Peyer's patch (tissue), 4 donors: ENCODE measurements at regions not wholly inside any gene's neighbourhood (a gene's known extent, or its start where the extent isn't known, plus 50 kb on each side); places are given as distances from the start of the nearest gene placed in this dataset.

Source experiments
- DNase-seq, 3 donors: peaks; one replicate each; pipeline ENCODE4 v3.0.0-alpha.2; 2017 to 2019
- H3K27ac ChIP-seq, 4 donors: fragments of 200-600 bp; sonication (generic); one replicate each; pipeline ENCODE4 v1.5.1; 2016 to 2019
- H3K27me3 ChIP-seq, 2 donors: fragments of 200-600 bp; sonication (generic); one replicate each; pipeline ENCODE4 v1.5.1; 2019
- H3K36me3 ChIP-seq, 3 donors: fragments of 200-600 bp; sonication (generic); one replicate each; pipeline ENCODE4 v1.5.1; 2016 to 2019
- H3K4me1 ChIP-seq, 4 donors: fragments of 200-600 bp; sonication (generic); one replicate each; pipeline ENCODE4 v1.5.1; 2016 to 2019
- H3K4me3 ChIP-seq, 4 donors: fragments of 200-600 bp; sonication (generic); 1 replicate in 3 of 4; 2 replicates in 1 of 4; pipeline ENCODE4 v1.5.1; 2016 to 2019; ENCODE audit warnings: mild to moderate bottlenecking in 1 of 4
- H3K9me3 ChIP-seq, 4 donors: fragments of 200-600 bp; sonication (generic); one replicate each; pipeline ENCODE4 v1.5.1; 2016 to 2019; ENCODE audit warnings: mild to moderate bottlenecking in 1 of 4
- CTCF ChIP-seq, 6 experiments: fragments of 450-650 bp in 4 of 6; fragments of 200-600 bp in 2 of 6; sonication (generic) in 1 of 6; IDR thresholded peaks; one replicate each; pipeline ENCODE4 v1.5.1; 2017 to 2019; ENCODE audit warnings: antibody characterized with exemption in 6 of 6, mild to moderate bottlenecking in 3 of 6, moderate library complexity in 1 of 6
- POLR2A ChIP-seq, 2 donors: fragments of 450-650 bp; IDR thresholded peaks; one replicate each; pipeline ENCODE4 v1.5.1; 2017; ENCODE audit warnings: antibody characterized with exemption in 2 of 2, mild to moderate bottlenecking in 2 of 2, moderate library complexity in 2 of 2

- Histone ChIP-seq H3K36me3 (no peaks in the 10 kb centered on the region), H3K4me1 (no peaks in the 10 kb centered on the region), H3K4me3 (no peak overlapping the region), H3K9me3 (no peaks in the 10 kb centered on the region), H3K27ac (no peak overlapping the region), H3K27me3 (no peaks in the 10 kb centered on the region)
- DNase-seq, result no peak
- TF ChIP-seq POLR2A (IDR thresholded peaks at IDR 0.05), result no peak
- TF ChIP-seq CTCF (IDR thresholded peaks at IDR 0.05), result no peak
These were observed 391.1 kb downstream of the ETS1 start for GRCh38 chr11:128196235-128196634.

GRCh38 chr11:128195756-128196155 is 391.6 kb downstream of the ETS1 start:
- H3K27ac ChIP-seq, result no peak overlapping the region
- TF ChIP-seq POLR2A (IDR thresholded peaks at IDR 0.05) (no peak), CTCF (IDR thresholded peaks at IDR 0.05) (no peak)
- no peaks in the 10 kb centered on the region for H3K9me3 ChIP-seq
- H3K4me3 ChIP-seq, result no peak overlapping the region
- no peak for DNase-seq
- no peaks in the 10 kb centered on the region for H3K36me3 ChIP-seq
- no peaks in the 10 kb centered on the region for H3K4me1 ChIP-seq
- H3K27me3 ChIP-seq, result no peaks in the 10 kb centered on the region

GRCh38 chr11:128195057-128195751 is 392.2 kb downstream of the ETS1 start:
- Histone ChIP-seq H3K27me3 (no peaks in the 10 kb centered on the region), H3K36me3 (no peaks in the 10 kb centered on the region), H3K4me3 (no peak overlapping the region), H3K9me3 (no peaks in the 10 kb centered on the region), H3K4me1 (no peaks in the 10 kb centered on the region), H3K27ac (no peak overlapping the region)
- TF ChIP-seq CTCF (IDR thresholded peaks at IDR 0.05) (peak in 1 of 6 experiments; percentile 10), POLR2A (IDR thresholded peaks at IDR 0.05) (no peak)
- peak in 2 of 3 donors; percentile 43 to 77 for DNase-seq

GRCh38 chr11:128194216-128194615 is 393.1 kb downstream of the ETS1 start:
- Histone ChIP-seq H3K27ac (no peak overlapping the region), H3K4me3 (no peak overlapping the region), H3K36me3 (no peaks in the 10 kb centered on the region), H3K4me1 (no peaks in the 10 kb centered on the region), H3K27me3 (no peaks in the 10 kb centered on the region), H3K9me3 (no peaks in the 10 kb centered on the region)
- TF ChIP-seq POLR2A (IDR thresholded peaks at IDR 0.05) (no peak), CTCF (IDR thresholded peaks at IDR 0.05) (no peak)
- DNase-seq, result no peak

GRCh38 chr11:128193615-128194014 is 393.7 kb downstream of the ETS1 start:
- H3K4me1 ChIP-seq, result no peaks in the 10 kb centered on the region
- H3K36me3 ChIP-seq, result no peaks in the 10 kb centered on the region
- no peak for TF ChIP-seq POLR2A (IDR thresholded peaks at IDR 0.05)
- TF ChIP-seq CTCF (IDR thresholded peaks at IDR 0.05), result no peak
- no peak overlapping the region for H3K27ac ChIP-seq
- no peak overlapping the region for H3K4me3 ChIP-seq
- H3K9me3 ChIP-seq, result no peaks in the 10 kb centered on the region
- DNase-seq, result no peak
- no peaks in the 10 kb centered on the region for H3K27me3 ChIP-seq

GRCh38 chr11:128190312-128190711 is 397.0 kb downstream of the ETS1 start:
- no peak for TF ChIP-seq CTCF (IDR thresholded peaks at IDR 0.05)
- no peak for TF ChIP-seq POLR2A (IDR thresholded peaks at IDR 0.05)
- Histone ChIP-seq H3K4me3 (no peak overlapping the region), H3K27ac (no peak overlapping the region), H3K9me3 (no peaks in the 10 kb centered on the region), H3K27me3 (no peaks in the 10 kb centered on the region), H3K36me3 (no peaks in the 10 kb centered on the region), H3K4me1 (no peaks in the 10 kb centered on the region)
- no peak for DNase-seq
